H9 (cell line): ENCODE measurements at regions not wholly inside any gene's neighbourhood (a gene's known extent, or its start where the extent isn't known, plus 50 kb on each side); places are given as distances from the start of the nearest gene placed in this dataset.
"Not testable (repeated sequence)": the region's sequence is repeated elsewhere in the genome, so short reads cannot be mapped to it uniquely, and the experiment has no call there.

Source experiments
- DNase-seq: peaks from one replicate; pipeline ENCODE4 v3.0.0-alpha.2; 2017
- H2AFZ ChIP-seq: one replicate; pipeline ENCODE4 v1.6.1; 2013; ENCODE audit warnings: mild to moderate bottlenecking, low read length, control low read depth, moderate library complexity
- H2AK5ac ChIP-seq: 2 replicates; pipeline ENCODE4 v1.6.1; 2013; ENCODE audit warnings: low read length, control low read depth, mixed read lengths; ENCODE audit not compliant: insufficient read length
- H2BK120ac ChIP-seq: one replicate; pipeline ENCODE4 v1.6.1; 2013; ENCODE audit warnings: low read depth, mild to moderate bottlenecking, low read length, control low read depth, inconsistent platforms; ENCODE audit not compliant: poor library complexity, severe bottlenecking
- H2BK12ac ChIP-seq: 2 replicates; pipeline ENCODE4 v1.6.1; 2013; ENCODE audit warnings: low read length, control low read depth, mixed read lengths, low read depth; ENCODE audit not compliant: insufficient read length
- H2BK15ac ChIP-seq: 2 replicates; pipeline ENCODE4 v1.6.1; 2013; ENCODE audit warnings: low read depth, low read length, control low read depth
- H2BK20ac ChIP-seq: one replicate; pipeline ENCODE4 v1.6.1; 2013; ENCODE audit warnings: low read depth, mild to moderate bottlenecking, low read length, control low read depth, inconsistent platforms; ENCODE audit not compliant: poor library complexity, severe bottlenecking
- H2BK5ac ChIP-seq: 2 replicates; pipeline ENCODE4 v1.6.1; 2013; ENCODE audit warnings: low read length, control low read depth, mixed read lengths; ENCODE audit not compliant: insufficient read length
- H3K14ac ChIP-seq: 2 replicates; pipeline ENCODE4 v1.6.1; 2013; ENCODE audit warnings: low read length, control low read depth; ENCODE audit not compliant: insufficient read depth
- H3K18ac ChIP-seq: 2 replicates; pipeline ENCODE4 v1.6.1; 2013; ENCODE audit warnings: low read depth, mild to moderate bottlenecking, mixed read lengths, low read length, control low read depth; ENCODE audit not compliant: insufficient read length
- H3K23ac ChIP-seq: 2 replicates; pipeline ENCODE4 v1.6.1; 2013; ENCODE audit warnings: low read length, control low read depth, mixed read lengths, low read depth; ENCODE audit not compliant: insufficient read length
- H3K23me2 ChIP-seq: 2 replicates; pipeline ENCODE4 v1.6.1; 2013; ENCODE audit warnings: low read depth, mild to moderate bottlenecking, mixed read lengths, low read length, control low read depth; ENCODE audit not compliant: insufficient read length, poor library complexity, severe bottlenecking
- H3K27ac ChIP-seq: 2 replicates; pipeline ENCODE4 v1.5.1; 2013; ENCODE audit warnings: low read length, control low read depth, mixed read lengths, low read depth; ENCODE audit not compliant: insufficient read length
- H3K27me3 ChIP-seq: 2 replicates; pipeline ENCODE4 v1.6.1; 2013; ENCODE audit warnings: low read length, control low read depth, inconsistent platforms; ENCODE audit not compliant: insufficient read depth
- H3K4ac ChIP-seq: 2 replicates; pipeline ENCODE4 v1.6.1; 2013; ENCODE audit warnings: low read depth, mild to moderate bottlenecking, control low read depth, inconsistent platforms, low read length, moderate library complexity
- H3K4me1 ChIP-seq: 2 replicates; pipeline ENCODE4 v1.6.1; 2013; ENCODE audit warnings: low read length, control low read depth, inconsistent platforms; ENCODE audit not compliant: insufficient read depth
- H3K4me2 ChIP-seq: 2 replicates; pipeline ENCODE4 v1.6.1; 2013; ENCODE audit warnings: low read length, control low read depth, mixed read lengths; ENCODE audit not compliant: insufficient read length, insufficient read depth
- H3K56ac ChIP-seq: 2 replicates; pipeline ENCODE4 v1.6.1; 2013; ENCODE audit warnings: low read depth, mild to moderate bottlenecking, mixed read lengths, low read length, control low read depth; ENCODE audit not compliant: insufficient read length
- H3K79me1 ChIP-seq: 2 replicates; pipeline ENCODE4 v1.6.1; 2013; ENCODE audit warnings: low read depth, mild to moderate bottlenecking, moderate library complexity, low read length, control low read depth, inconsistent platforms; ENCODE audit not compliant: insufficient read depth, poor library complexity, severe bottlenecking
- H3K79me2 ChIP-seq: 2 replicates; pipeline ENCODE4 v1.6.1; 2013; ENCODE audit warnings: low read length, control low read depth, inconsistent platforms; ENCODE audit not compliant: insufficient read depth
- H3K9ac ChIP-seq: 2 replicates; pipeline ENCODE4 v1.6.1; 2013; ENCODE audit warnings: low read length, control low read depth, mixed read lengths; ENCODE audit not compliant: insufficient read length; ENCODE audit errors: extremely low read depth
- H3K9me3 ChIP-seq: one replicate; pipeline ENCODE4 v1.6.1; 2013; ENCODE audit warnings: low read depth, low read length, inconsistent platforms; ENCODE audit not compliant: control insufficient read depth
- H3T11ph ChIP-seq: one replicate; pipeline ENCODE4 v1.6.1; 2013; ENCODE audit warnings: mild to moderate bottlenecking, low read length, control low read depth, inconsistent platforms
- H4K20me1 ChIP-seq: one replicate; pipeline ENCODE4 v1.6.1; 2013; ENCODE audit not compliant: control insufficient read depth, insufficient read length, insufficient read depth
- H4K5ac ChIP-seq: 2 replicates; pipeline ENCODE4 v1.6.1; 2013; ENCODE audit warnings: low read depth, mild to moderate bottlenecking, mixed read lengths, low read length, control low read depth; ENCODE audit not compliant: insufficient read length
- H4K8ac ChIP-seq: replicated peaks from 2 replicates; pipeline ENCODE4 v1.6.1; 2013; ENCODE audit warnings: low read length, control low read depth, mixed read lengths, low read depth; ENCODE audit not compliant: insufficient read length
- H4K91ac ChIP-seq: 2 replicates; pipeline ENCODE4 v1.6.1; 2013; ENCODE audit warnings: low read depth, mild to moderate bottlenecking, moderate library complexity, mixed read lengths, low read length, control low read depth; ENCODE audit not compliant: insufficient read length
- H3K27ac Mint-ChIP-seq, 3 experiments: 2 replicates in 2 of 3; 3 replicates in 1 of 3; pipeline ENCODE4 v1.8.0; 2020 to 2021; ENCODE audit warnings: mixed read lengths in 3 of 3, mild to moderate bottlenecking in 1 of 3, moderate library complexity in 1 of 3
- H3K27me3 Mint-ChIP-seq: 2 replicates; pipeline ENCODE4 v1.8.0; 2021; ENCODE audit warnings: low read depth, mild to moderate bottlenecking, moderate library complexity, mixed read lengths
- H3K36me3 Mint-ChIP-seq, 3 experiments: 2 replicates in 2 of 3; 3 replicates in 1 of 3; pipeline ENCODE4 v1.8.0; 2020 to 2021; ENCODE audit warnings: low read depth in 3 of 3, mixed read lengths in 3 of 3; ENCODE audit not compliant: insufficient read depth in 1 of 3
- H3K4me1 Mint-ChIP-seq, 2 experiments: 2 replicates each; pipeline ENCODE4 v1.8.0; 2020; ENCODE audit warnings: mixed read lengths in 2 of 2
- H3K4me3 Mint-ChIP-seq, 2 experiments: 2 replicates in 1 of 2; 3 replicates in 1 of 2; pipeline ENCODE4 v1.8.0; 2020 to 2021; ENCODE audit warnings: mild to moderate bottlenecking in 2 of 2, mixed read lengths in 2 of 2, moderate library complexity in 1 of 2
- H3K9me3 Mint-ChIP-seq, 2 experiments: 2 replicates in 1 of 2; 3 replicates in 1 of 2; pipeline ENCODE4 v1.8.0; 2020; ENCODE audit warnings: mild to moderate bottlenecking in 2 of 2, mixed read lengths in 2 of 2, moderate library complexity in 1 of 2
- whole genome bisulfite sequencing: extraction: QIAGEN DNeasy Blood & Tissue Kit; methylation state at CpG from one replicate; pipeline ENCODE4 v1.1.7; 2013; ENCODE audit warnings: missing lambda C conversion rate, low lambda C conversion rate, mixed read lengths; ENCODE audit not compliant: insufficient read length; ENCODE audit errors: extremely low coverage; 5-methylcytosine and 5-hydroxymethylcytosine counted together

- not testable (repeated sequence) for H3K27me3 ChIP-seq, H3K14ac ChIP-seq, H4K8ac ChIP-seq, H2AFZ ChIP-seq, H3K9me3 Mint-ChIP-seq, H3K9me3 ChIP-seq, H3K27ac Mint-ChIP-seq, H3K18ac ChIP-seq, H2BK12ac ChIP-seq, H2BK120ac ChIP-seq, H2BK15ac ChIP-seq, H3K4me1 Mint-ChIP-seq, H3K9ac ChIP-seq, H3K27ac ChIP-seq, H3K23ac ChIP-seq, DNase-seq, H3K4me3 Mint-ChIP-seq, H4K91ac ChIP-seq, H3K56ac ChIP-seq, H2BK20ac ChIP-seq, H3K4ac ChIP-seq, H3K4me2 ChIP-seq, H3K4me1 ChIP-seq, H3K23me2 ChIP-seq, H3K36me3 Mint-ChIP-seq, H2BK5ac ChIP-seq, H3K79me1 ChIP-seq, H3K27me3 Mint-ChIP-seq, H4K5ac ChIP-seq, H3K79me2 ChIP-seq, H2AK5ac ChIP-seq, H4K20me1 ChIP-seq, H3T11ph ChIP-seq
- WGBS = no CpG with 5 or more reads among the region's 79 CpGs
These were observed 134.3 kb upstream of the ERV3-1 start for GRCh38 chr7:65140543-65141404.

- H2AFZ ChIP-seq, H3K56ac ChIP-seq, H3K9me3 Mint-ChIP-seq, H3K4me3 Mint-ChIP-seq, H3K9ac ChIP-seq, H3K79me1 ChIP-seq, H4K20me1 ChIP-seq, H2BK12ac ChIP-seq, H3K4ac ChIP-seq, H3K27ac Mint-ChIP-seq, H3K23me2 ChIP-seq, H4K91ac ChIP-seq, H2BK5ac ChIP-seq, H3K4me1 ChIP-seq, H3K9me3 ChIP-seq, H3K27ac ChIP-seq, DNase-seq, H4K8ac ChIP-seq, H3K27me3 Mint-ChIP-seq, H3K4me1 Mint-ChIP-seq, H3T11ph ChIP-seq, H2AK5ac ChIP-seq, H3K4me2 ChIP-seq, H3K27me3 ChIP-seq, H4K5ac ChIP-seq, H2BK15ac ChIP-seq, H2BK120ac ChIP-seq, H3K18ac ChIP-seq, H3K14ac ChIP-seq, H3K23ac ChIP-seq, H3K79me2 ChIP-seq, H2BK20ac ChIP-seq, H3K36me3 Mint-ChIP-seq: not testable (repeated sequence)
- WGBS = no CpG with 5 or more reads among the region's 5 CpGs
These were observed 130.4 kb upstream of the ERV3-1 start for GRCh38 chr7:65136850-65137249.
